NCI-H1048 (cell line): ENCODE measurements at regions not wholly inside any gene's neighbourhood (a gene's known extent, or its start where the extent isn't known, plus 50 kb on each side); places are given as distances from the start of the nearest gene placed in this dataset.

Source experiments
- DNase-seq: peaks from one replicate; lab custom pipeline; 2025; lab: John Stamatoyannopoulos, UW

DNA sequence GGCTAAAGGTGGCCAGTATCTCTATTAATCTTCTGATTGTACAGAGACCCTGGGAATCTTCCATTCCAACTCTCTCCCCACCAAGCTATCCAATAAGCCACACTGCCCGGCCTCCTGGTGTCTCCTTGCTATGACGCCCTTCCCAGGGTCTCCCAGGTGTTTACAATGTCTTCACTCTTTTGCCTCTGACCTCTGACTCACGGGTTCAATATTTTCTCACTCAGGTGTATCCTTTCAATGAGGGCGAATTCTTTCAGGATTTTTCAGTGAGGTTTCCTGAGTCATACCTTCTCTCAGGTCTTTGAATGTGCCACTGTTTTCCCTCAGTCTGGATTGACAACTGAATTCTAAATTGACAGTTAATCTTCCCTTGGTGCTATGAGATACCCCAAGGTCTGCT lies 53.7 kb upstream of the IRX4 start:
- DNase-seq = no peak

DNA sequence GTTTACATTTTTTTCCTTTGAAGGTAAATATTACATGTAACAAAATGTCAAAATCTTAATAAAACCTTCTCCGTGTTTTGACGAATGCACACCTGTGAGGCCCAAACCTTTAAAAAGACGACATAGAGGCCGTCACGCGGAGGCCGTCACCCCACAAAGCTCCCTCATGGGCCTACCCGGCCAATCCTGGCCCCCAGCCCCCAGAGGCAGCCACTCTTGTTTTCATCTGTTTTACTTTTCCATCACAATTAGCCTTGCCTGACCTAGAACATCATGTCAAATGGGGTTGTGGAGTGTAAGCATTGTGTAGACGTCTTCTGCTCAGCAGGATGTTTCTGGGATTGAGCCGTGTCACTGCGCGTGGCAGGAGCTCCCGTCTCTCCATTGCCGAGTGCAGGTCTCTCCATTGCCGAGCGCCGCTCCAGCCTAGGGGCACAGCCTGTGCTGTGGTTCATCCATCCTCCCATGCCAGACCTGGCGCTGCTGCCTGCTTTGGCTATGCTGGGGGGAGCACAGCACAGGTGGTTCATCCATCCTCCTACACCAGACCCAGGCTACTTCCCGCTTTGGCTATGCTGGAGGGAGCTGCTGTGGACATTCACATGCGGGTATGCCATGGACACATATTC lies 52.2 kb upstream of the IRX4 start:
- no peak for DNase-seq

DNA sequence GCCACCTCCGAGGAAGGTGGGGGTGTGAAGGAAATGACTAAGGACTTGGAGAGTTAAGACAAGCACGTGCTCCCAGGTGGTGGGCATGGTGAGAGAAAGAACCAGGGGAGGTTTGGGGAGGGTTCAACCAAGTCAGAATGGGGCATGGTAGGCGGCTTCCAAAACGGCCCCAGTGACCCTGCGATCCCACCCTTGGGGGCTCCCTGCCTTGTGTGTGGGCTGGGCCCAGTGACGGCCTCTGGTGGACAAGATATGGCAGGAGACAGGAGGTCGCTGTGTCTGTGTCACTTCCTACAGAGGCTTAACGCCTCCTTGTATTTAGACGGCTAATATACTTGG lies 51.3 kb upstream of the IRX4 start:
- DNase-seq = no peak

DNA sequence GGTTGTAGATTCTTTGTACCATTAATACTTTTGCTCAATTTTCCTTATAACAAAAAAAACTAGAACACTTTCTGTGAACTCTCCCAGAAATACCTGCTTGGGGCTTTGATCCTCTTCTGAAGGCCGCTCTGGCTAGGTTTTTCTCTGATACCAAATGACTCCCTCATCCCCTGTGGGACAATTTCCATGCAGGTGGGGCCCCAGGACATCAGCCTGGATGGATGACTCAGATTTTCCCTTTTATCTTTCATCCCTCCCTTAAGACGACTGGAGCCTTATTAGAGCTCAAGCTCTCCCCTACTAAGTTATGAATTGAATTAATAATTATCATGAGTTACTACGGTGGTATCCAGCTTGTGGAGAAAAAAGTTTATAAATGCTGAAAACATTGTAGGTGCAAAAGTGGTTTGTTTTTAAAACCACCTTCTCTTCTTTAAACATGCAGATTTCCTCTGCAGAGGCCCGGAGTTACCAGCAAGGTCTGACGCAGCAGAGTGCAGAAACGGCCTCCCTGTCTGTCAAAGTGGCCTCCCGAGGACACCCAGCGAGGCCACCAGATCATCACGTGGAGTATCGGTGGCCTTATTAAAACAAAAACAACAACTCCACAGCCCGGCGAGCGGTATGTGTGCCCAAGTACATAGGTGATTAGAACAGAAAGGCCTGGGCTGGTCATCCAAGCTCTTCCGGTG lies 50.8 kb upstream of the IRX4 start:
- DNase-seq = no peak
